HG02642 (cell line): ENCODE measurements at regions not wholly inside any gene's neighbourhood (a gene's known extent, or its start where the extent isn't known, plus 50 kb on each side); places are given as distances from the start of the nearest gene placed in this dataset.
A peak's percentile ranks its signal among the peaks of the same experiment; 100 is the strongest.

Source experiments
- ATAC-seq: cut with Tn5 transposase; IDR thresholded peaks from one replicate; pipeline ENCODE4 v1.9.1; 2021; ENCODE audit warnings: mild to moderate bottlenecking; ENCODE audit not compliant: unreplicated experiment, poor library complexity

DNA sequence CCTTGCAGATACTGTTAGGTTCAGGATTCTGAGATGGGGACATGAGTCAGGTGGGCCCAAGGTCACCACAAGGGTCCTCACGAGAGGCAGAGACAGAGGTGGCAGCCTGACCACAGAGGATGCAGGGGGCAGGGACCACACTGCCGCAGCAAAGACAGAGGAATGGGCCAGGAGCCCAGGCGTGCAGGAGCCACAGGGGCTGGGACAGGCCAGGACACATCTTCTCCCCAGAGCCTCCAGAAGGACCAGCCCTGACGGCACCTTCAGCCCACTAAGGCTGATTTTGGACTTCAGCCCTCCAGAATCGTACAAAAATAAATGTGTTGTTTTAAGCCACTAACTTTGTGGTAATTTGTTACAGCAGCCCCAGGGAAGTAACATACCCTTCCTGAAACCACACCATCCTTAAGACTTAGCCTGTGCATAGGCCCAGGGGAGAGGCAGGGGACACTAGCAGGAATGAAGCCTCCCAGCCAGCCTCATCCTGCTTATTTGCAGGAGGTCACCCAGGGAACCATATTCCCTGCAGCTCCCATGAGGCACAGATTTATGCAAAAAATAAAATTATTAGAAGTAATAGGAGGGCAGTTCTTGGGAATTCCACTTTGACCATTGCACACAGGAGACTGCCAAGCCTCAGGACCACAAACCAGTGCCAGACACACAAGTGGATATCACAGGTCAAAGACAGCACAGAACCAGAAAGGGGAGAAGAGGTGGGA lies 119.3 kb upstream of the CST7 start:
- ATAC-seq = no peak

DNA sequence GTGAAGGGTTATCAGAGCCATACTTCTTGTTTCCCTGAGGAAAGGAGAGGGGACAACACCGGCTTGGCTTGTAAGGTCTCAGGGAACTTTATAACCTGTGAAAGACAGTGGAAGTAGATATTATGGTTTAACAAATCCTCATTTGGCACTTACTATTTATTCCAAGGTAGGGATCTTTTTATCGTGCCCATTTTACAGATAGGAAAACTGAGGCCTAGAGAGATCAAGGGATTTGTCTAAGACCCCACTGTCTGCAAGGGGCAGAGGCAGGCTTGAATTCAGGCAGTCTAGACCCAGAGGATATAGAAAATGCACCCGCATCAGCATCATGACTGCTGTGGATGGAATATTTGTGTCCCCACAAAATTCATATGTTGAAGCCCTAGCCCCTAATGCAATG lies 118.4 kb upstream of the CST7 start:
- no peak for ATAC-seq

DNA sequence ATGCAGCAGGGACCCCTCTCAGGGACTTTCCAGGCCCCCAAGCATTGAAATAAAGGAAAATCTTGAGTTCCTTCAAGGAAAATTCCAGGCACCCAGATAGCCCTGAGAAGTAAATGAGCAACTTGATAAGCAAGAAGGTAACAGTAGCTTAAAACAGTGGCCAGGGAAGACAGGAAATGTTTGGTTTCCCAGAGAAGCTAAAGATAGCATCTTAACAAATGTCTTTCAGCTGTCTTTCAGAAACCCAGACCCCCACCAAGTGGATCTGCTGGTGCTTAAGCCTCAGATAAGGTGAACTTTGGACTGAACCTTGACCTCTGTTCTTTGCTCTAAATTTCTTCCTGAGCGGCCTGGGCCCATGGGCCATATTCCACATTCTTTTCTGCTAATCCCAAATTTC lies 117.8 kb upstream of the CST7 start:
- no peak for ATAC-seq

DNA sequence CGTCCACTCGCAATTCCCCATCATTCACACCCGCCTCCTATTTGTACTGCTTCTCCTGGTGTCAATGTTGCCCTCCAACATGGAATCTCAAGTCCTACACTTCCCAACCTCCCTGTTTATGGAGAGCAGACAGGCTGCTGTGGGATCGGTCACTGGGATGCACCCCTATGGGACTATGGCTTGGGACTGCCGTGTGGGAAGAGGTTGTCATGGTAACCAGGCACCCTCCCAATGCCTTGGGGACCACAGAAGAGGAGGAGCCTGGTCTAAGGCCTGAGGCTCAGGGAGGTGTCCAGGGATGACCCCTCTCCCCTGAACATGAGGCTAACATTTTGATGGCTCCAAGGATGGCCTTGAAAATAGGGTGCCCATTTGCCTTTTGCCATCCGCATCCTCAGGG lies 116.6 kb upstream of the CST7 start:
- no peak for ATAC-seq

DNA sequence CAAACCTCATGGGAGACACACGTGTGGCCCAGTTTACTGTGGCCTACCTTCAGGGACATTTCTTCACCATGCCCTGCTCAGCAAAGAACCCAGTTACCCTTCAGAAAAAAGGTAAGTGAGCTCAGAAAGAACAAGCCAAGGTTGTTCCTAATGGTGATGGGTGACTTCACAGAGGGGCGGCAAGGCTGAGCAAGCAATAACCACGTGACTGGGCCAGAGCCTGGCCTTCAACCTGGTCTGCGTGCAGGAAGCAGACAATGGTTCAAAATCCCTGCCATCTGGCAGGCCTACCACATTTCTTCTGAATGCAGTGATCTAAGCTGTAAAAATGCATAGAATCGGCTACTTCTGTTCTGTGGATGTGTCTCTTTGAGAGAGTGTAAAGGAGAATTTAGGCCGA lies 115.5 kb upstream of the CST7 start:
- no peak for ATAC-seq

DNA sequence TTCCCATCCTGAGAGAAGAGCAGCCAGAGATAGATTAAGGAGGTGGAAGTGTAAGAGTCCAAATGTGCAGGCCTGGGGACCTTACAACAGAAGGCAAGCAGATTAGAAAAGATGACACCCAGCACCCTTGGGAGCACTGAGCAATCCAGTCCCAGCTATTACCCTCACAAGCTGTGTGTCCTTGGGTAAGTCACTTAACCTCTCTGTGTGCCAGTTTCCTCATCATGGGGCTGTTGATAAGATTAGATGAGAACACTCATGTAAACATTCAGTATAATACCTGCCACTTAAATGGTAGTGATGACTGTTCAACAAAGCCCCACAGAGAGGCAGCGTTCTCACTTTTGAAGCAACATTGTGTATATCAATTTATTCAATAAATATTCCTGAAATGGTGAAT lies 114.8 kb upstream of the CST7 start:
- ATAC-seq = no peak

DNA sequence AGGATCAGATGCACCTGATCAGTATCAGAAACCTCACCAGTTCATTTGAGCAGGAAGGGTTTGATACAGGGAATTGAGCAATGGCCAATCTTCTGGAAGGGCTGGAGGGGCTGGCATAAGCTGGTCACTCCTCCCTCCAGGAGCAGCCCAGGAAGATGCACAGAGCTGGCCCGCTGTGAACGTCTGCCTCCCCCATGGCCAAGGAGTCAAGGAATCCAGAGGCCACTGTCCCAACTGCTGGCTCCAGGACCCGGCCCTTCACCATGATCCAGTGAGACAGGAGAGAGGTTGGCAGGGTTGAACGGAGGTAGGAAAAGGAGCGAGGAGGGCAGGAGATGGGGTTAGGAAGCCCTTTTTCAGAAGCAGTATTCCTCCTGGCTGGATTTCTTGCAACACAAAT lies 113.9 kb upstream of the CST7 start:
- ATAC-seq = no peak

DNA sequence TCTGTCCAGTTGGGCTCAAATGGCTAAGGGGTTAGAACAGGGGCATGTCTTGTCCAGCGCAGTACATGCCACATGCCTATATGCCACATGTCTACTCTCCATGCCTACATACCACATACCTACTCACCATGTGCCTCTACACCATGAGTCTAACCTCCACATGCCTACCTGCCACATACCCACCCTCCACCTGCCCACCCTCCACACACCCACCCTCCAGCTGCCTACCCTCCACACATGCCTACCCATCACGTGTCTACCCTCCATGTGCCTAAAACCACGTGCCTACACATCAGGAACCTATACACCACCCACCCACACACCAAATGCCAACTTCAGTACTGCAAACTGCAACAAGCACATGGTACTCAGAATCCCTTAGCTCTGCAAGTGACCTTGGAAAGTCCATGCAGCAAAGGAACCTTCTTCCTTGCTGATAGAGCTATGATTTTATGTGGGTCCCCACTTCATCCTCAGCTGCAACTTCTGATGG lies 113.0 kb upstream of the CST7 start:
- ATAC-seq = no peak

DNA sequence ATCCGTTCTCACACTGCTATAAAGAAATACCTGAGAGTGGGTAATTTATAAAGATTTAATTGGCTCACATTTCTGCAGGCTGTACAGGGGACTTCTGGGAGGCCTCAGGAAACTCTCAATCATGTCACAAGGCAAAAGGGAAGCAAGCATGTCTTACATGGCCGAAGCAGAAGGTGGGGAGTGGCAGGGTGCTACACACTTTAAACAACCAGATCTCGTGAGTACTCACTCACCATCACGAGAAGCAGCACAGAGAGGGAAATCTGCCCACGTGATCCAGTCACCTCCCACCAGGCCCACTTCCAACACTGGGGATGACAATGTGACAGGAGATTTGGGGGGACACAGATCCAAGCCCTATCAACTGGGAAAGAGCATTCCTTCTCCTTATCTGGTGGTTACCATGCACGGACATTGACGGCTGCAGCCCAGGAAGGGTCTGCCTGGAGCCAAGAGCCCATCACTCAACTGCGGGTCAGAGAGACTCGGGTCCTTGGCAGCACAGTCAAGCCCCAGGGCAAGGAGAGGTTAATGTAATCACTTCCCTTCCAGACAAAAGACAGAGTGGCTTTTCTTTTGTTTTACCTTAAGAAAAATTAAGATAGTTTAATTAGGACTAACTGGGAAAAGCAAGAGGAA lies 112.3 kb upstream of the CST7 start:
- ATAC-seq = no peak

DNA sequence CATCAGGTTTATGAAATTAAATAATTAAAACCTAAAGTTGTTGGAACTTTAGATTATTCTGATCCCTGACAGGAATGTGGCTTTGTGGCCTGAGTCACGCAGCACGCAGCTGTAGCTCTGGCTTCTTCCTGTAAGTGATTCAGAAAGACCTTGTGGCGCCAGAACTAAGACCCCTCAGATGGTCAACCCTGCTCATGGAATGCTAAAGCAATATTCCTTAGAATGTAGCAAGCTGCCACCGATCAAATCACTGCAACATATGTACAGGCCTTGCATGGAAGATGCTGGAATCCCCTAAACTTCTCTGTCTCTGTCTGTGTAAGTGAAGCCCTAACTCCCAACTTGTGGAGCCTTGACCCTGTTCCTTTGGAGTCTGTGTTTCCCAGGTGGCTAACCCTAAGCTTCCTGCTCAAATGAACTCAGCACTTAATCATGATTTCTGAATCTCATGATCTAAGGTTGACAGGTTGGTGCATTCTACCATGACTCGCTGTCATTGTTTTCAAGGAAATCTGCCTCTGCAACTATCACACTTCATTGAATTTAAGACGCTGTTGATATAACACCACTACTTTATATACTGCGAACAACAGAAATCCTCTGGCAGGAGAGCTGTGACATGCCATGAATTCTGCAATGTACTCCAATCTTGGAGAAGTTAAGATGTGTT lies 111.2 kb upstream of the CST7 start:
- ATAC-seq = no peak

DNA sequence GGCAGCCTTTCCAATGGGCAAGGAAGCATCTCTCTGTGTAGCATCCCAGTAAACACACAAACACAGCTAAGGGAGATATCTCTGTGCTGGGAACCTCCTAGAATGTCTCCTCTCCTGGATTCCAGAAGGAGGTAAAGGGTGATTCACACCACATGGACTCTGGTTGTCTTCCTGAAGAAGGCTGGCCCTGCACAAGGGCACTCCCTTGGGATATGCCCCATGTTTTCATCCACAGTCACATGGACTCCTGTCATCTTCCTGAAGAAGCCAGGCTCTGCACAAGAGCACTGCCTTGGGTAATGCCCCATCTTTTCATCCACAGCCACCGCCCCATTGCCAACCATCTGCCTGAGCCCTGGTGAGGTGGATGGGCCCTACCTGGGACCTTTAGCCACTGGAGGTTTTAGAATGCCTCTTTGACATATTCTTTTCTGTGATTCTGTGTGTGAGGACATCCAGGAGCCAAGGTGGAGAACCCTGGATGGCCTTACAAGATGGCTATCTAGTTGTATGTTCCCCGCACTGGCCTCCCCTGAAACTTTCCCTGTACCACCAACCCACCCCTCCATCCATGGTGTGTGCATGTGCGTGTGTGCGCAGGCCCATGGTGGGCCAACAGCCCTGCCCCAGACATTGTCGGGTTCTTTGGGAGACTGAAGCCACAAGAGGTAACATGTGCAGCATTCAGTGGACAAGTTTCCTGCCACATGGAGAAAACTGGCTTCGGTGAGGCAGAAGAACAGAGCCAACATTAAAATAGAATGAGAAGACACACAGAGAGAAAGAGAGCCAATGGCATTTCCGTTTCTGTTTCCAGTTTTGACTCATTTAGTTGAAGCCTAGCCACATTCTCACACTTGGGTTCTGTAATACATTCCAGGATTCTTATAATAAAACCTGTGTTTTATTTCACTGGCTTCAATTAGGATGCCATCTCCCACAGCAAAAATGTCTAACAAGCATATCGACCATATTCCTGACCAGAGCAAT lies 110.2 kb upstream of the CST7 start:
- ATAC-seq = no peak

DNA sequence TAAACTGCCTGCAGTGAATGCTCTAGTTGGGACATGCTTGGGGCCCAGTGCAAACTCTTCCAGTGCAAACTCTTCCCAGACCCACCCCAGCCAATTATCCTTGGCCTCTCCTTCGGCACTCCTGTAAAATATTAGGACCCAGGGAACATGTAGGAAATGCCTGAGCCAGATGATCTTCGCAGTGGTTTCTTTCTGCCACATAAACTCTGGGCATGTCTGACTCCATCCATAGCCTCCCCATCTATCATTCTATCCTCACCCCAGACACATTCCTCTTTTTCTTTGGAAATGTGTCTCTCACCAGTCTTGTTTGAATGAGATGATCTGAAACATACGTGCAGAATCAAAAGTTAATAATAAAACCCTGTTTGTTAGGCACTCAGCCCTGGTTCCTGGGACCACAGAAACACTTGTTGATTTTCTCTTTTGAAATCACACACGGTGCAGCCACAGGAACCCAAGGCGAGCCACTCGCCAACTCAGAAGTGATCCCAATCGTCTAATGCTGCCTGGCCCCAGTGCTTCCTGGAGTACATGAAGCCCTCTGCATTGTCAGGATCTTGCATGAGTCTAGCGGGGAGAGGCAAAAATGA lies 108.9 kb upstream of the CST7 start:
- no peak for ATAC-seq

DNA sequence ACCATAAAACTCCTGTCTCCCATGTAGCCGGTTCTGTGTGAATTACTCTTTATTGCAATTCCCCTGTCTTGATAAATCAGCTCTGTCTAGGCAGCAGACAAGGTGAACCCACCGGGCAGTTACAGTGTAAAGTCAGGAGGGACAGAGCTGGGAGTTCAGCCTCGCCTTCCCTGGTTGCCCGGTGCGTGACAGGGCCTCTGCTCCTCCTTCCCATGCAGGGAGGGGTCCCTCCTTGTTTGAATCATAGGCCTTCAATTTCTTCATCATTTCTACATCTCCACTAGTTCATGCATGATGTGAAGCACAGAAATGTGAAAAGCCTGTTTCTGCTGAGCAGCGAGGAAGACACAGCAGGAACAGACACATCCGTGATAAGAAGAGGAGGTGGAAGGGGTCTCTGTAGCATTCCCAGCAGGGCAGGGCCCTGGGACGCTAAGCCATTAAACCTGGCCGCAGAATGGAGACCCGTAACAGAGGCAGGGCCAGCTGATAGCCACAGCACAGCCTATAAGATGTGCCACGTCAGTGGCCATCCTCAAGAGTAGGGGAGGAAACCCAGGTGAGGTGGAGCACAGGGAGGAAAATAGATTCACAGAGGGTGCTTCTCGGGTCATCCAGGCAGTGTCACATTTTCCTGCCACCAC lies 106.7 kb upstream of the CST7 start:
- ATAC-seq = no peak

DNA sequence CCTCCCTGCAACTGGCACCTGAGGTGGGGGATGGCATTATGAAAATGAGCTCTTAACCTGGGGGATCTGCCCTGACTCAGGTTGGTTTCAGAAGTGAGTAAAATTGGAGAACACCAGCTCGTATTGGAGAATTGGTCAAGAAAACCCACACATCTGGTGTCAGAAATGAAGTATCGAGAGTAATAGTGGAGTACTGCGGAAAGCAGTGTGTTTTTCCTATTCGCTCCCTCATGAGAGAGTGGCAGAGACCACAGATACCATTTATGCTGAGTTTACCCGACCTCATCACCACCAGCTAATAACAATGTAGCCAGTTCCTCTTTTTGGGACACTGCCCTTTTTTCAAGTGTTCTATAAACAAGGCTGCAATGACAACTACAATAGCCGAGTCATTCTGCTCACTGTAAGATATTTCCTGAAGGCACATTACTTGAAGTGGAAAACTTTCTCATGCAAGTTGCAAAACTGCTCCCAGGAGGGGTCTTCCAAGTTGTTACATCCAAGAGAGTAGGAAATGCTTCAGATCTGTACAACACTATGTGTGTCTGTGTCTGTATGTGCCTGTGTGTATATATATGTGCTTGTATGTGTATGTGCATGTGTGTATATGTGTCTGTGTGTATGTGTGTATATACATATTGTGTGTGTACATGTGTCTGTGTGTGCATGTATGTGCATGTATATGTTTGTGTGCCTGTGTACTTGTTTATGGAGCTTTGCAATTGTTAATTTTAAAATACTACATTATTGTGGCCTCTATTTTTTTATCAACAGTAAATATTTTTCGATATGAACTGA lies 106.0 kb upstream of the CST7 start:
- ATAC-seq = peak; percentile 95

DNA sequence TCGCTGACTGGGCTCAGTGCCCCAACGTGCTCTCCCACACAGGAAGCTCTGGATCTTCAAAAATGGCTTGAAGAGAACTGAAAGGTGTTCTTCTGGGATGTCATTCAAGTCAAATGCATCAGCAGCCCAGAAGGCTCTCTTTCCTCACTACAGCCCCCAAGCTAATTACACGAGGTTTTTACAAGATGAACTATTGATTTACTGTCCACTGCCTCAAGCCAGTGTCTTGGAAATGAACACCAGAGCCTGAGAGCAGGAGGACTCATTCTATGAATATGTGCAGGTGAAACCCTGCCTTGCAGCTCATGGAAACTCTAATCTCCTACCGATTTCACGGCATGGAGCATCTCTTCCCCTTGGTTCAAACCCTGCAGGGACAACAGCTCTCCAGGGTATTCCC lies 98.9 kb upstream of the CST7 start:
- ATAC-seq = no peak

DNA sequence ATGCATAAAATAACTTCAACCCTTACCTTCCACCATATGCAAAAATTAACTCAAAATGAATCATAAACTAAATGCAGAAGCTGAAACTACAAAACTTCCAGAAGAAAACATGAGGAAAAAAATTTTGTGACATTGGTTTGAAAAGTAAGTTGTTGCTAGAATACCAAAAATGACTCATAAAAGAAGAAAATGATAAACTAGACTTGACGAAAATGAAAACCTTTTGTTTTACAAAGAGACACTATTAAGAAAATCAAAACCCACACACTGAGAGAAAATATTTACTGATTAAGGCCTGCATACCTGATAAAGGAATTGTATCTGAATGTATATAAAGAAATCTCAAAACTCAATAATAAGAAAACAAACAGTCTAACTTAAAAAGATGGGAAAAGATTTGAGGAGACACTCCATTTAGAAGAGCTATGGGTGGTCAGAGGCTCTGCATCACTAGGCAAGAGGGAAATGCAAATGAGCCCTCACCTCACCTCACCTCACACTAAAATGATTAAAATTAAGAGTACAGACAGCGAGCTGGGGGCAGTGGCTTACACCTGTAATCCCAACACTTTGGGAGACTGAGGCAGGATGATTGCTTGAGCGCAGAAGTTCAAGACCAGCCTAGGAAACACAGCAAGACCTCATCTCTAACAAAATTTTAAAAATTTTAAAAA lies 97.6 kb upstream of the CST7 start:
- no peak for ATAC-seq

DNA sequence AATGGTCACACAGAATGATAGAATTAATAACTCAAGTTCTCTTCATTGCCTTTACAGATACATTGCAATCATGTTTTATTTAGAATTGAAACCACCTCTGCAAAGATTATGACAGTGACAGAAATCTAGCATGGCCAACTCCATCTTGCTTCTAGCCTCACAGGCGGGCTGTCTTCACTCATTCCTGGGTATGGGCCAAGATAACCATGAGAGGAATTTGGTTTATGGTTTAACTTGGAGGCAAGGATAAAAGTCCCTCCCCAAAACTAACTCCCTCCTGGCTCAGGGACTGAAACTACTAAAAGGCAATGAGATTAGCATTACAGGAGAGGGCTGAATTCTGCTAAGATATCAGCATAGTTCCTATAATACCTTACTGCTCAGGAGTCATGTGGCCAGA lies 95.2 kb upstream of the CST7 start:
- no peak for ATAC-seq

DNA sequence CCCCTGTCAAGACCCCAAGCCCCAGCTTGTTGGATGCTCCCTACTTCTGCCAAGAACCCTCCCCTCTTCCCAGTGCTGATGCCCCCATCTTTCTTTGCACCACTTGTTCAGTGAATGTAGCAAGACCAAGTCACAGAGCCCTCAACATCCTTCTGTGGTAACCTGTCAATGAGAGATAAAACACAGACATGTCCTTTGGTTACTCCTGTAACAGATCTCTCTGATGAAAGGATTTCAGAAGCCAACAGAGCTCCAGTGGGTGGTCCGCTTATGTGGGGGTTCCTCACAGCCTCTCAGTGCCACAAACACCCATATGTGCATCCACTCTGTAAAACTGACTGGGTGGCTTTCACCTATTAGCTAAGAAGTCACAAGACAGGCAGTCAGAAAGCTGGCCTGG lies 93.2 kb upstream of the CST7 start:
- no peak for ATAC-seq
